ENCODE measurements at regions not wholly inside any gene's neighbourhood (a gene's known extent, or its start where the extent isn't known, plus 50 kb on each side); places are given as distances from the start of the nearest gene placed in this dataset.

GRCh38 chr10:131724169-131724545, 176.7 kb upstream of the PPP2R2D start:
- DNase-seq: no peak

- DNase-seq: no peak
Observed at GRCh38 chr10:131724891-131725580, 175.8 kb upstream of the PPP2R2D start.

GRCh38 chr10:131725581-131726069, 175.2 kb upstream of the PPP2R2D start:
- DNase-seq: no peak

- DNase-seq: no peak
Observed at GRCh38 chr10:131726076-131726880, 174.5 kb upstream of the PPP2R2D start.

- no peak for DNase-seq
Observed at GRCh38 chr10:131726967-131727366, 173.8 kb upstream of the PPP2R2D start.

GRCh38 chr10:131727560-131727959, 173.2 kb upstream of the PPP2R2D start:
- DNase-seq: no peak

- no peak for DNase-seq
Observed at GRCh38 chr10:131728286-131729228, 172.3 kb upstream of the PPP2R2D start.

GRCh38 chr10:131729361-131729760, 171.4 kb upstream of the PPP2R2D start:
- no peak for DNase-seq

GRCh38 chr10:131729938-131730660, 170.7 kb upstream of the PPP2R2D start:
- DNase-seq: no peak

GRCh38 chr10:131730771-131731497, 169.9 kb upstream of the PPP2R2D start:
- DNase-seq: no peak

GRCh38 chr10:131731780-131732630, 168.8 kb upstream of the PPP2R2D start:
- no peak for DNase-seq

GRCh38 chr10:131732631-131733127, 168.1 kb upstream of the PPP2R2D start:
- DNase-seq: peak in 1 of 2 experiments; percentile 5

- DNase-seq: no peak
Observed at GRCh38 chr10:131733596-131733995, 167.2 kb upstream of the PPP2R2D start.

GRCh38 chr10:131735577-131735976, 165.2 kb upstream of the PPP2R2D start:
- DNase-seq: no peak

GRCh38 chr10:131736321-131736980, 164.4 kb upstream of the PPP2R2D start:
- no peak for DNase-seq

- no peak for DNase-seq
Observed at GRCh38 chr10:131737543-131738395, 163.0 kb upstream of the PPP2R2D start.

GRCh38 chr10:131738396-131738735, 162.4 kb upstream of the PPP2R2D start:
- no peak for DNase-seq

- DNase-seq: no peak
Observed at GRCh38 chr10:131739206-131739605, 161.6 kb upstream of the PPP2R2D start.

- DNase-seq: no peak
Observed at GRCh38 chr10:131742500-131742951, 158.3 kb upstream of the PPP2R2D start.
